GM19239 (cell line): ENCODE measurements at regions not wholly inside any gene's neighbourhood (a gene's known extent, or its start where the extent isn't known, plus 50 kb on each side); places are given as distances from the start of the nearest gene placed in this dataset.
"Not testable (repeated sequence)": the region's sequence is repeated elsewhere in the genome, so short reads cannot be mapped to it uniquely, and the experiment has no call there.

Experiments
- DNase-seq: peaks from one replicate; pipeline ENCODE4 v3.0.0; 2011; ENCODE audit warnings: low spot score; ENCODE audit not compliant: insufficient read length
- FAIRE-seq: peaks from 2 replicates; lab custom pipeline; 2011; peaks lifted over from hg19 to GRCh38; lab: Jason Lieb, UNC

GRCh38 chr2:83933749-83934148 lies 525.3 kb downstream of the SUCLG1 start:
- FAIRE-seq (no peak), DNase-seq (no peak)

DNA sequence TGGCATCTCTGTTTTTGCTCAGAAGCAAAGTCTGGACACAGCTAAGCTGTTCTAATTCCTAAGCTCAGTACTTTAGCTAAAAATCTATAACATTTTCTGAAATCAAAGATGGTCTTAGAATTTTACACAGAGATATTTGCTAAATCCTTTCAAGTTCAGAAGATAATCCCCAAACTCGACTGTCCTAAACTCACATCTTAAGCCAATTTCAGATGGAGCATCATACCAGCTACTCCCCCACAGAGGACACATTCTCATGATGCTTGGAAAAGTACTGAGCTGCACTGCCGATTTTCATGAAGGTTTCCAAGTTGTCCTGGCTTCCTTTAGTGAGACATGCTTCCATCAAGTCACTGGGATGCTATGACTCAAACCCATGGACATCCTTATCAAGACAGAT lies 535.5 kb downstream of the SUCLG1 start:
- FAIRE-seq (no peak), DNase-seq (no peak)

- DNase-seq: no peak
- no peak for FAIRE-seq
Observed at GRCh38 chr2:83916559-83916958, 542.5 kb downstream of the SUCLG1 start.

GRCh38 chr2:83915381-83915780 lies 543.7 kb downstream of the SUCLG1 start:
- no peak for FAIRE-seq

GRCh38 chr2:83908750-83909149 lies 550.3 kb downstream of the SUCLG1 start:
- no peak for DNase-seq
- no peak for FAIRE-seq

More at GRCh38 chr2:83915381-83915780, 543.7 kb downstream of the SUCLG1 start:
- DNase-seq: no peak

DNA sequence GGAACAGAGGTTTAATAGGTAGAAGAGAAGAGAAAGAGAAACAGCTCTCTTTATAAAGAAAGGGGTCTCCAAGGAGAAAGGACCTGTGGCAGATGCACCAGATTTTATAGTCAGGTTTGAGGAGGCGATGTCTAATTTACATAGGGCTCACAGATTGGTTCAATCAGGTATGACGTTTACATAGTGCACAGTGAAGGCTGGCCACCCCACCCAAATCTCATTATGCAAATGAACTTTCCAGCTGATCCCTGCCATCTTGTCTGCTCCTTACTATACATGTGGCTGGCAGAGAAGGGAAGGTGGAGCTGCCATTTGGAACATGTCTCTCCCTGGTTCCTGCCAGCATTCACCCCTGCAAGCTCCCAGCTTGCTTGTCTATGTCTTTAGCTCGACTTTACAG lies 557.8 kb downstream of the SUCLG1 start:
- DNase-seq (no peak), FAIRE-seq (no peak)

- FAIRE-seq (no peak), DNase-seq (no peak)
Observed at GRCh38 chr2:83900862-83901261, 558.2 kb downstream of the SUCLG1 start.

DNA sequence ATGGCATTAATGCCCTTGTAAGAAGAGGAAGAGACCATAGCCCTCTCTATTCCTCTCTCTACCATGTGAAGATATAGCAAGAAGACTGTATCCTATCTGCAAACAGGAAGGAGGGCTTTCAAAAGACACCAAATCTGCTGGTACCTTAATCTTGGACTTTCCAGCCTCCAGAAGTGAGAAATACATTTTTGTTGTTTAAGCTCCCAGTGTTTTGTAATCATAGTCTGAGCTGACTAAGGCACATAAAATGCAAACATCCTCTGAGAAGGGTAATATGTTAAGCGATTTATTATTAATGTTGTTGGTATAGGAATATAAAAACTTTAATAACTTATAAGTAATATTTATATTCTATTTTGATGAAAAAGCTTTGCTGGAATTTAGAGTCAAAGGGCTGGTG lies 559.8 kb downstream of the SUCLG1 start:
- FAIRE-seq (no peak), DNase-seq (no peak)

DNA sequence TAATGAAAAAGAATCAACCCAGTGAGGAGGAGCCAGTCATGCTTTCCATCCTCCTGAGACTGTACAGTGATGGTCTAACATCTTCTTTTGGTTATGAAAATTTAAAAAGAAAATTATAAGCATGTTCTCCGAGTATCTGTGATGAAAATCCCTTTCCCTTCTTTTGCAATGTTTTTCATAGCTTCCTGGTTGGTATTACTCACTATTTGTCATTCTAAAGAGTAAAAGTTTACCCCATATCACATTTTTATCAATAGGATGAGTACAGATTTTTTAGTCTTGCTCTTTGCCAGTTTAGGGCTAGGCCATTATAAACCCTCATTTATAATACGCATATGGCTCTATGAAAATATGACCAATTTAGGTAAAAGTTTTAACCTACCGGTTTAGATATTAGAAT lies 564.1 kb downstream of the SUCLG1 start:
- DNase-seq (no peak), FAIRE-seq (no peak)

- no peak for FAIRE-seq
- no peak for DNase-seq
Observed at GRCh38 chr2:83887757-83888156, 571.3 kb downstream of the SUCLG1 start.

- FAIRE-seq (no peak), DNase-seq (no peak)
Observed at GRCh38 chr2:83879127-83879526, 580.0 kb downstream of the SUCLG1 start.

DNA sequence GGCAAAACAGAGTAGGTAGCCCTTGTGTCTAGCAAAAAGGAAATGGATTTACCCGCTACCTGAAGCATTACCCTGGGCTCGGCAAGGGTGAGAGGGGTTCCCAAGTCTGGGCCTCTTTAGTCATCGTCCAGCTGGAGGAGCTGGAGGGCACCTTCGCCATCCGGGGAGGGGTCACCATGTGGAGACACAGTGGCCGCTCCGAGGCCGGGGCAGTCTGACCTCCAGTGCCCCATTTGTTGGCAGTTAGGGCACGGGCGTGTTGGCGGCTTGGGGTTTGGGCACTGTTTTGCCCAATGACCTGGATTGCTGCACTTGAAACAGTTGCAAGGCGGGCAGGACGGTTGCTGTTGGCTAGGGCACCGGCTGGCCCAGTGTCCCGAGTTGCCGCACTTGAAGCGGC lies 581.8 kb downstream of the SUCLG1 start:
- not testable (repeated sequence) for FAIRE-seq, DNase-seq

- DNase-seq (no peak), FAIRE-seq (no peak)
Observed at GRCh38 chr2:83874712-83875430, 584.2 kb downstream of the SUCLG1 start.

- no peak for FAIRE-seq
Observed at GRCh38 chr2:83874066-83874465, 585.0 kb downstream of the SUCLG1 start.

DNA sequence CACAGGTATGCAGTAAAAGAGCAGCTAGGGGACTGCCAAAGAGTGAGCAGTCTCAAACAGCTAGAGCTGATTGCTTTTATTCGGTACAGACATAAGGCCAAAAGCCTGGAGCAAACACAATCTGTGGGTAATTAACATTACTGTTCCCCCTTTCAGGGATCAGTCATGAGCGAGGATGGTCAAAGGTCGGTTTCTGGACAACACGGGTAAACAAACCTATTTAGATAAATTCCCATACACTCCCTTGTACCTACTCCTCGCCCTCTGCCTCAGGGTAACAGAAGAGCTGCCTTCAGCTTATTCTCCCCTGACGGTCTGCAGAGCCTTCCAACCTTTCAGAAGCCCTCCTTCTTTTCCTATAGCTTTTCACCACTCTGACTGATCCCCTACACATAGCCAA lies 586.0 kb downstream of the SUCLG1 start:
- FAIRE-seq (no peak), DNase-seq (no peak)

More at GRCh38 chr2:83874066-83874465, 585.0 kb downstream of the SUCLG1 start:
- DNase-seq: no peak

DNA sequence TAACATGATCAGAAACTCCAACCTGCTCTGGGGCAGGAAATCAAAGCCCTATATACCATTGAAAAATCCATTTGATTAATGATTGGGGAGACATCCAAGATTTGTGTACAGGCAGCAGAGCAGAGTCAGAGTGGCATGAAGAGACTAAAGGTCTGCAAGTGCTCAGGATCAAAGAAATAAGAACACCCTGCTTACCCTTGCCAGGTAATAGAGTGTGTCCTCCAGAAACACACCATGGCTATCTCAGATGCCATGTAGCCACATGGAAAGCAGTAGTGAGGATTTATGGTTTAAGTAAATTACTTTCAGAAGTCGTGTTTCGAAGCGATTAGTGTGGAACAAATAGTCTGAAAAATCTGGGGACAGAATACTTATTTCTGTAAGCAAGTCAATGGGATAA lies 592.9 kb downstream of the SUCLG1 start:
- FAIRE-seq (no peak), DNase-seq (no peak)

- no peak for DNase-seq
- no peak for FAIRE-seq
Observed at GRCh38 chr2:83862600-83862999, 596.5 kb downstream of the SUCLG1 start.

- FAIRE-seq: no peak
- DNase-seq: no peak
Observed at GRCh38 chr2:83860320-83860719, 598.8 kb downstream of the SUCLG1 start.

- DNase-seq (no peak), FAIRE-seq (no peak)
Observed at GRCh38 chr2:83859553-83859952, 599.5 kb downstream of the SUCLG1 start.

- FAIRE-seq (no peak), DNase-seq (no peak)
Observed at GRCh38 chr2:83851066-83851465, 608.0 kb downstream of the SUCLG1 start.

GRCh38 chr2:83850071-83850725 lies 608.9 kb downstream of the SUCLG1 start:
- DNase-seq: no peak
- no peak for FAIRE-seq

GRCh38 chr2:83844490-83844889 lies 614.6 kb downstream of the SUCLG1 start:
- FAIRE-seq: no peak
- DNase-seq: no peak
